Activated CD8-positive, alpha-beta T cell treated with anti-CD3 and anti-CD28 coated beads, Interleukin-2, amount 10 ng/mL, durations not matched to agents 7 days and 5 days (primary cell): ENCODE measurements at regions not wholly inside any gene's neighbourhood (a gene's known extent, or its start where the extent isn't known, plus 50 kb on each side); places are given as distances from the start of the nearest gene placed in this dataset.
"Not testable (repeated sequence)": the region's sequence is repeated elsewhere in the genome, so short reads cannot be mapped to it uniquely, and the experiment has no call there.

Experiments used
- ATAC-seq: fragments of 150-1000 bp; cut with Tn5 transposase; one replicate; pipeline ENCODE4 v1.10.0; 2021; ENCODE audit warnings: moderate library complexity
- CTCF ChIA-PET: fragments of 350-600 bp; sonication (Branson Sonifier 250); formaldehyde crosslinking; loops from one replicate; lab custom pipeline; 2021; ENCODE audit warnings: antibody characterized with exemption; lab: Charles Lee
- POLR2A ChIA-PET: fragments of 350-600 bp; sonication (Branson Sonifier 250); formaldehyde crosslinking; loops from one replicate; lab custom pipeline; 2021; ENCODE audit warnings: antibody characterized with exemption; lab: Charles Lee
- DNase-seq: peaks from one replicate; pipeline ENCODE4 v3.0.0-alpha.2; 2020
- H3K27ac Mint-ChIP-seq: one replicate; pipeline ENCODE4 v1.8.0; 2021; ENCODE audit warnings: mild to moderate bottlenecking, mixed read lengths
- H3K27me3 Mint-ChIP-seq: one replicate; pipeline ENCODE4 v1.8.0; 2021; ENCODE audit warnings: low read depth, mixed read lengths
- H3K36me3 Mint-ChIP-seq: one replicate; pipeline ENCODE4 v1.8.0; 2021; ENCODE audit warnings: low read depth, mixed read lengths
- H3K4me1 Mint-ChIP-seq: one replicate; pipeline ENCODE4 v1.8.0; 2021; ENCODE audit warnings: low read depth, mixed read lengths
- H3K4me3 Mint-ChIP-seq: one replicate; pipeline ENCODE4 v1.8.0; 2021; ENCODE audit warnings: mild to moderate bottlenecking, mixed read lengths
- H3K9me3 Mint-ChIP-seq: one replicate; pipeline ENCODE4 v1.8.0; 2022; ENCODE audit warnings: mixed read lengths; ENCODE audit not compliant: insufficient read depth

GRCh38 chr20:2221921-2222320 is 73.9 kb upstream of the TGM3 start:
- Mint-ChIP-seq H3K9me3 (peaks cover 4% of the 10 kb centered on the region), H3K4me3 (no peak overlapping the region), H3K4me1 (no peaks in the 10 kb centered on the region), H3K27me3 (peaks cover 3% of the 10 kb centered on the region), H3K27ac (no peak overlapping the region), H3K36me3 (no peaks in the 10 kb centered on the region)
- DNase-seq: no peak
- ChIA-PET CTCF (no interaction called here), POLR2A (no interaction called here)
- ATAC-seq: no peak

GRCh38 chr20:2223558-2224367 is 72.0 kb upstream of the TGM3 start:
- no peaks in the 10 kb centered on the region for H3K4me1 Mint-ChIP-seq
- ATAC-seq (no peak), DNase-seq (no peak)
- H3K27ac Mint-ChIP-seq: no peak overlapping the region
- no peaks in the 10 kb centered on the region for H3K36me3 Mint-ChIP-seq
- peaks cover 3% of the 10 kb centered on the region for H3K27me3 Mint-ChIP-seq
- CTCF ChIA-PET: no interaction called here
- POLR2A ChIA-PET: interaction anchor here (0.6 kb wide), 1 partner anchor 1462 kb away, joined by 4 read pairs; no protein-coding TSS in a partner anchor
- peaks cover 4% of the 10 kb centered on the region for H3K9me3 Mint-ChIP-seq
- no peak overlapping the region for H3K4me3 Mint-ChIP-seq

- CTCF ChIA-PET: no interaction called here
- ATAC-seq (no peak), DNase-seq (no peak)
- POLR2A ChIA-PET: interaction anchor here (0.6 kb wide), 1 partner anchor 1462 kb away, joined by 4 read pairs; no protein-coding TSS in a partner anchor
- H3K27me3 Mint-ChIP-seq: peaks cover 3% of the 10 kb centered on the region
- peaks cover 4% of the 10 kb centered on the region for H3K9me3 Mint-ChIP-seq
- no peak overlapping the region for H3K4me3 Mint-ChIP-seq
- no peaks in the 10 kb centered on the region for H3K36me3 Mint-ChIP-seq
- H3K4me1 Mint-ChIP-seq: no peaks in the 10 kb centered on the region
- no peak overlapping the region for H3K27ac Mint-ChIP-seq
Measured at GRCh38 chr20:2224368-2224639, 71.5 kb upstream of the TGM3 start.

DNA sequence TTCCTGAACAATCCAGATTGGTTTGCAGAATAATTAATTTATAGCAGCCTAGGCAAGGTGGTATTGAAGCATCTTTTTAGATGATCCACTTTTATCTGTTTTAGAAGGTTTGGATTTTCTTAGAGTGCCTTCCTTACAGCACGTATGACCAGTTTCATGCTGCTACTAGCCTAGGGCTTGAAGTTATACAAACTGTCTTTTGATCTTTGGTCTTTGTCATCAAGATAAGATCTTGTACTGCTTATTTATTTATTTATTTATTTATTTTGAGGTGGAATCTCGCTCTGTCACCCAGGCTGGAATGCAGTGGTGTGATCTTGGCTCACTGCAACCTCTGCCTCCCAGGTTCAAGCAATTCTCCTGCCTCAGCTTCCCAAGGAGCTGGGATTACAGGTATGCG is 68.5 kb upstream of the TGM3 start:
- DNase-seq, H3K27ac Mint-ChIP-seq, POLR2A ChIA-PET, H3K4me1 Mint-ChIP-seq, H3K27me3 Mint-ChIP-seq, CTCF ChIA-PET, H3K4me3 Mint-ChIP-seq, H3K9me3 Mint-ChIP-seq, H3K36me3 Mint-ChIP-seq, ATAC-seq: not testable (repeated sequence)

DNA sequence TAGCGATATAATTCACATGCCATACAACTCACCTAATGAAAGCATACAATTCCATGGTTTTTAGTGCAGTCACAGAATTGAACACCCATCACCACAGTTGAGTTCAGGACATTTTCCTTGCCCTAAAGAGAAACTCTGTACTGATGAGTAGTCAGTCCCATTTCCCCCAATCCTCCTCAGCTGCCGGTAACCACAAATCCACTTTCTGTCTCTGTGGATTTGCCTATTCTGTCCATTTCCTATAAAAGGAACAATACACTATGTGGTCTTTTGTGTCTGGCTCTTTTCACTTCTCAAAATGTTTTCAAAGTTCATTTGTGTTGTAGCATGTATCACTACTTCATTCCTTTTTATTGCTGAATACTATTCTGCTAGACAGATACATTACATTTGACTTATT is 67.9 kb upstream of the TGM3 start:
- no peaks in the 10 kb centered on the region for H3K9me3 Mint-ChIP-seq
- H3K4me1 Mint-ChIP-seq: no peaks in the 10 kb centered on the region
- DNase-seq (no peak), ATAC-seq (no peak)
- H3K4me3 Mint-ChIP-seq: no peak overlapping the region
- H3K27ac Mint-ChIP-seq: no peak overlapping the region
- POLR2A ChIA-PET: no interaction called here
- H3K27me3 Mint-ChIP-seq: peaks cover 3% of the 10 kb centered on the region
- H3K36me3 Mint-ChIP-seq: no peaks in the 10 kb centered on the region
- CTCF ChIA-PET: no interaction called here

GRCh38 chr20:2228926-2229325 is 66.9 kb upstream of the TGM3 start:
- Mint-ChIP-seq H3K36me3 (no peaks in the 10 kb centered on the region), H3K27me3 (peaks cover 3% of the 10 kb centered on the region), H3K4me3 (no peak overlapping the region), H3K27ac (no peak overlapping the region), H3K4me1 (no peaks in the 10 kb centered on the region), H3K9me3 (no peaks in the 10 kb centered on the region)
- ATAC-seq (no peak), DNase-seq (no peak)
- ChIA-PET POLR2A (no interaction called here), CTCF (interaction anchor here (2.3 kb wide), 1 partner anchor 21 kb away, joined by 6 read pairs; no protein-coding TSS in a partner anchor)

DNA sequence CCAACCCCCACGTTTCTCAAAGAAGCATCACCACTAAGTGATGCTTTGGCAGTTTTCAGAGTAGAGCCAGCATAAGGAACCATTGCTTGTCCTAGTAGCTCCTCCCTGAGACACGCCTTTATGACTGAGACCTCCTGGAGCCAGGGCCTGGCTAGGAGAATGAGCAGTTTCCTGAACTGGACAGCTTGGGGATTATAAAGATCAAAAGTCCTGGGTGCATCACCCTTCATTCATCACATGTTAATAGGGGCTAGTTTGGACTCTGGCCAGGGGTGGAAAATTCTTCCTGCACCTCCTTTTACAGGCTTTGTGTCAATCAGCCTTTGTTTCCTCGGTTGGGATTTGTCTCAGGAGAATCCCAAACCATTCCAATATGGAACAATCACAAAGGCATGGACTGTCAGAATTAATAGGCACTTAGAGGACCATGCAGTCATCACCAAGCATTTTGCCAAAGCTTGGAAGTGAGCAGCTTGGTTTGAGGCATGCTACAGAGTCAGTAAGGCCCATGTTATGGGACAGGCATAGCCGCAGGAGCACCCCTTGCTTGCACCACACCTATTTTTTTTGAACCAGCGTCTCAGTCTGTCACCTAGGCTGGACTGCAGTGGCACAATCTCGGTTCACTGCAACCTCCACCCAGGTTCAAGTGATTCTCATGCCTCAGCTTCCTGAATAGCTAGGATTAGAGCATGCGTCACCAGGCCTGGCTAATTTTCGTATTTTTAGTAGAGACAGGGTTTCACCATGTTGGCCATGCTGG is 64.9 kb upstream of the TGM3 start:
- POLR2A ChIA-PET: no interaction called here
- CTCF ChIA-PET: interaction anchor here (2.3 kb wide), 1 partner anchor 23 kb away, joined by 6 read pairs; no protein-coding TSS in a partner anchor
- no peak overlapping the region for H3K27ac Mint-ChIP-seq
- H3K4me1 Mint-ChIP-seq: no peaks in the 10 kb centered on the region
- peaks cover 3% of the 10 kb centered on the region for H3K27me3 Mint-ChIP-seq
- no peak overlapping the region for H3K4me3 Mint-ChIP-seq
- DNase-seq (no peak), ATAC-seq (no peak)
- no peaks in the 10 kb centered on the region for H3K36me3 Mint-ChIP-seq
- H3K9me3 Mint-ChIP-seq: no peaks in the 10 kb centered on the region

- H3K27ac Mint-ChIP-seq: no peak overlapping the region
- ATAC-seq (no peak), DNase-seq (no peak)
- no peaks in the 10 kb centered on the region for H3K4me1 Mint-ChIP-seq
- no peaks in the 10 kb centered on the region for H3K36me3 Mint-ChIP-seq
- H3K4me3 Mint-ChIP-seq: no peak overlapping the region
- H3K9me3 Mint-ChIP-seq: no peaks in the 10 kb centered on the region
- CTCF ChIA-PET: no interaction called here
- POLR2A ChIA-PET: no interaction called here
- H3K27me3 Mint-ChIP-seq: no peaks in the 10 kb centered on the region
Measured at GRCh38 chr20:2231701-2232100, 64.1 kb upstream of the TGM3 start.

GRCh38 chr20:2234598-2235191 is 61.1 kb upstream of the TGM3 start:
- no peaks in the 10 kb centered on the region for H3K4me1 Mint-ChIP-seq
- H3K27me3 Mint-ChIP-seq: no peaks in the 10 kb centered on the region
- no peak for DNase-seq
- H3K27ac Mint-ChIP-seq: no peak overlapping the region
- ChIA-PET CTCF (no interaction called here), POLR2A (no interaction called here)
- H3K4me3 Mint-ChIP-seq: no peak overlapping the region
- ATAC-seq: no peak
- H3K9me3 Mint-ChIP-seq: no peaks in the 10 kb centered on the region
- H3K36me3 Mint-ChIP-seq: no peaks in the 10 kb centered on the region

- Mint-ChIP-seq H3K4me1 (no peaks in the 10 kb centered on the region), H3K4me3 (no peak overlapping the region), H3K27ac (no peak overlapping the region), H3K27me3 (no peaks in the 10 kb centered on the region), H3K36me3 (no peaks in the 10 kb centered on the region), H3K9me3 (no peaks in the 10 kb centered on the region)
- ChIA-PET CTCF (interaction anchor here (0.6 to 1.1 kb wide), 2 partner anchors 21 to 28 kb away, joined by 3 to 4 read pairs; no protein-coding TSS in a partner anchor), POLR2A (interaction anchor here (0.6 kb wide), 1 partner anchor 37 kb away, joined by 3 read pairs; no protein-coding TSS in a partner anchor)
- DNase-seq (no peak), ATAC-seq (no peak)
Measured at GRCh38 chr20:2236256-2236655, 59.5 kb upstream of the TGM3 start.

GRCh38 chr20:2237059-2237458 is 58.7 kb upstream of the TGM3 start:
- Mint-ChIP-seq H3K4me1 (no peaks in the 10 kb centered on the region), H3K27me3 (no peaks in the 10 kb centered on the region), H3K36me3 (no peaks in the 10 kb centered on the region), H3K4me3 (no peak overlapping the region), H3K27ac (no peak overlapping the region), H3K9me3 (no peaks in the 10 kb centered on the region)
- POLR2A ChIA-PET: no interaction called here
- ATAC-seq (no peak), DNase-seq (no peak)
- CTCF ChIA-PET: no interaction called here

DNA sequence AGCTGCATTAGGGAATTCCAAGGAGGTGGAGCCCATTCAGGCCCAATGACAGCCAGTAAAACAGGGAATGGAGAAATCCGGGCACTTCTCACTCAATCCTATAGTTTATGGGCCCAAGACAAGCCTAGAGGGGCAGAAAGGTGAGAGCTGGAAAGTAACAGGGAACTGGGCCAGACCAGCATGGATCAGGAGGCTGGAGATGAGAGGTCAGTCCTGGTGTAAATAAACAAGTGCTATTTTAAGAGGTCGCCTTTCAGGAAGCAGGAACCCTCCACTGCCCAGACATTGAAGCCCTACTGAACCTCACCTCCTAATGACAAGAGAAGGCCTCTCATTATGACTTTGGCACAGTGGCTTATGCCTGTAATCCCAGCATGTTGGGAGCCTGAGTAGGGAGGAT is 57.2 kb upstream of the TGM3 start:
- ChIA-PET CTCF (no interaction called here), POLR2A (no interaction called here)
- no peaks in the 10 kb centered on the region for H3K4me1 Mint-ChIP-seq
- H3K27ac Mint-ChIP-seq: no peak overlapping the region
- peaks cover 5% of the 10 kb centered on the region for H3K27me3 Mint-ChIP-seq
- H3K9me3 Mint-ChIP-seq: no peaks in the 10 kb centered on the region
- ATAC-seq: no peak
- DNase-seq: no peak
- H3K4me3 Mint-ChIP-seq: no peak overlapping the region
- H3K36me3 Mint-ChIP-seq: no peaks in the 10 kb centered on the region
